Transverse colon (tissue), 4 donors: ENCODE measurements at regions not wholly inside any gene's neighbourhood (a gene's known extent, or its start where the extent isn't known, plus 50 kb on each side); places are given as distances from the start of the nearest gene placed in this dataset.
"Not testable (repeated sequence)": the region's sequence is repeated elsewhere in the genome, so short reads cannot be mapped to it uniquely, and the experiment has no call there.

Experiments used
- CTCF ChIP-seq, 5 experiments: fragments of 200-600 bp in 3 of 5; fragments of 450-650 bp in 2 of 5; sonication (generic) in 3 of 5; IDR thresholded peaks; 1 replicate in 2 of 5; 2 replicates in 3 of 5; pipeline ENCODE4 v1.5.1; 2016 to 2017; ENCODE audit warnings: antibody characterized with exemption in 5 of 5, inconsistent platforms in 3 of 5, mild to moderate bottlenecking in 2 of 5, moderate library complexity in 1 of 5
- EP300 ChIP-seq: sonication (generic); formaldehyde crosslinking; IDR thresholded peaks from one replicate; pipeline ENCODE4 v1.6.1; 2017; ENCODE audit warnings: antibody characterized with exemption, low read depth
- POLR2A ChIP-seq: fragments of 450-650 bp; IDR thresholded peaks from one replicate; pipeline ENCODE4 v1.6.1; 2016; ENCODE audit warnings: antibody characterized with exemption, mild to moderate bottlenecking, moderate library complexity
- POLR2AphosphoS5 ChIP-seq, 3 donors: sonication (generic); formaldehyde crosslinking; IDR thresholded peaks; one replicate each; pipeline ENCODE4 v1.6.1; 2016; ENCODE audit warnings: antibody characterized with exemption in 3 of 3

- not testable (repeated sequence) for TF ChIP-seq EP300; CTCF (IDR thresholded peaks at IDR 0.05); POLR2A; POLR2AphosphoS5 (IDR thresholded peaks at IDR 0.05)
Observed at GRCh38 chr20:30499716-30500446, 757.6 kb upstream of the DEFB115 start.
